D721Med (cell line): ENCODE measurements at regions not wholly inside any gene's neighbourhood (a gene's known extent, or its start where the extent isn't known, plus 50 kb on each side); places are given as distances from the start of the nearest gene placed in this dataset.

Experiments
- DNase-seq: peaks from one replicate; pipeline ENCODE4 v3.0.0; 2011; ENCODE audit warnings: low spot score; ENCODE audit not compliant: insufficient read length
- FAIRE-seq: peaks from 2 replicates; lab custom pipeline; 2011; peaks lifted over from hg19 to GRCh38; lab: Jason Lieb, UNC
- CTCF ChIP-seq: IDR thresholded peaks from 2 replicates; pipeline ENCODE4 v1.5.1; 2012; ENCODE audit warnings: mild to moderate bottlenecking, control low read depth; ENCODE audit not compliant: insufficient read depth; ENCODE audit errors: missing control alignments

- no peak for FAIRE-seq
- no peak for DNase-seq
- no peak for TF ChIP-seq CTCF
These were observed 268.3 kb upstream of the WWC1 start for GRCh38 chr5:168023191-168023590.

- DNase-seq (no peak), FAIRE-seq (no peak)
- TF ChIP-seq CTCF, result no peak
These were observed 267.1 kb upstream of the WWC1 start for GRCh38 chr5:168024306-168024705.

GRCh38 chr5:168027007-168027406 is 264.4 kb upstream of the WWC1 start:
- no peak for TF ChIP-seq CTCF
- DNase-seq, result no peak
- FAIRE-seq, result no peak

GRCh38 chr5:168030912-168031311 is 260.5 kb upstream of the WWC1 start:
- DNase-seq, result no peak
- TF ChIP-seq CTCF, result no peak
- FAIRE-seq, result no peak

- DNase-seq, result no peak
- no peak for FAIRE-seq
- TF ChIP-seq CTCF, result no peak
These were observed 259.8 kb upstream of the WWC1 start for GRCh38 chr5:168031614-168032013.

GRCh38 chr5:168039039-168039438 is 252.4 kb upstream of the WWC1 start:
- no peak for TF ChIP-seq CTCF
- no peak for DNase-seq
- no peak for FAIRE-seq

GRCh38 chr5:168039566-168040248 is 251.7 kb upstream of the WWC1 start:
- DNase-seq (no peak), FAIRE-seq (no peak)
- no peak for TF ChIP-seq CTCF
